GM23338 (cell line): ENCODE measurements at regions not wholly inside any gene's neighbourhood (a gene's known extent, or its start where the extent isn't known, plus 50 kb on each side); places are given as distances from the start of the nearest gene placed in this dataset.

Experiments
- ATAC-seq: fragments of 200-7000 bp; cut with Tn5 transposase; 3 replicates; pipeline ENCODE4 v1.9.1; 2020
- DNase-seq: peaks from one replicate; pipeline ENCODE4 v3.0.0-alpha.2; 2015; ENCODE audit warnings: low spot score
- H2AFZ ChIP-seq: fragments of 200-600 bp; sonication (generic); 2 replicates; pipeline ENCODE4 v1.8.0; 2016; ENCODE audit warnings: antibody characterized with exemption, mild to moderate bottlenecking, moderate library complexity
- H3F3A ChIP-seq: fragments of 200-600 bp; sonication (generic); replicated peaks from 2 replicates; pipeline ENCODE4 v1.8.0; 2017; ENCODE audit warnings: antibody characterized with exemption, mixed run types, low read depth
- H3K27ac ChIP-seq: fragments of 200-600 bp; sonication (generic); 2 replicates; pipeline ENCODE4 v1.6.1; 2016; ENCODE audit warnings: low read depth
- H3K27me3 ChIP-seq: fragments of 200-600 bp; sonication (generic); 2 replicates; pipeline ENCODE4 v1.8.0; 2016; ENCODE audit warnings: mild to moderate bottlenecking, mixed run types, moderate library complexity; ENCODE audit not compliant: insufficient read depth
- H3K36me3 ChIP-seq: fragments of 200-600 bp; sonication (generic); 2 replicates; pipeline ENCODE4 v1.8.0; 2016; ENCODE audit warnings: mild to moderate bottlenecking; ENCODE audit not compliant: insufficient read depth
- H3K4me1 ChIP-seq: fragments of 200-600 bp; sonication (generic); 2 replicates; pipeline ENCODE4 v1.8.0; 2016; ENCODE audit warnings: mild to moderate bottlenecking, moderate library complexity; ENCODE audit not compliant: insufficient read depth
- H3K4me2 ChIP-seq: fragments of 200-600 bp; sonication (generic); 2 replicates; pipeline ENCODE4 v1.7.1; 2017; ENCODE audit warnings: mixed run types
- H3K4me3 ChIP-seq: fragments of 200-600 bp; sonication (generic); 2 replicates; pipeline ENCODE4 v1.6.1; 2016; ENCODE audit warnings: mixed run types
- H3K79me2 ChIP-seq: fragments of 200-600 bp; sonication (generic); replicated peaks from 2 replicates; pipeline ENCODE4 v1.8.0; 2017; ENCODE audit warnings: mild to moderate bottlenecking; ENCODE audit not compliant: insufficient read depth
- H3K9me2 ChIP-seq: fragments of 200-600 bp; sonication (generic); 2 replicates; pipeline ENCODE4 v1.8.0; 2017; ENCODE audit not compliant: insufficient read depth
- H4K20me1 ChIP-seq: fragments of 200-600 bp; sonication (generic); replicated peaks from 2 replicates; pipeline ENCODE4 v1.8.0; 2017; ENCODE audit warnings: mild to moderate bottlenecking; ENCODE audit not compliant: insufficient read depth
- H3K27ac Mint-ChIP-seq: 2 replicates; pipeline ENCODE4 v1.8.0; 2020; ENCODE audit warnings: inconsistent platforms, mild to moderate bottlenecking, moderate library complexity, mixed read lengths
- H3K27me3 Mint-ChIP-seq: 3 replicates; pipeline ENCODE4 v1.8.0; 2022; ENCODE audit warnings: low read depth, mild to moderate bottlenecking, moderate library complexity, mixed read lengths, inconsistent platforms; ENCODE audit not compliant: insufficient read depth, poor library complexity
- H3K36me3 Mint-ChIP-seq: 3 replicates; pipeline ENCODE4 v1.8.0; 2021; ENCODE audit warnings: low read depth, mild to moderate bottlenecking, inconsistent platforms, moderate library complexity, mixed read lengths
- H3K4me1 Mint-ChIP-seq: 3 replicates; pipeline ENCODE4 v1.8.0; 2020; ENCODE audit warnings: mild to moderate bottlenecking, inconsistent platforms, mixed read lengths
- H3K4me3 Mint-ChIP-seq: 3 replicates; pipeline ENCODE4 v1.8.0; 2021; ENCODE audit warnings: moderate library complexity, mild to moderate bottlenecking, inconsistent platforms, mixed read lengths
- H3K9me3 Mint-ChIP-seq: 3 replicates; pipeline ENCODE4 v1.8.0; 2020; ENCODE audit warnings: moderate library complexity, mild to moderate bottlenecking, inconsistent platforms, mixed read lengths
- CREB1 ChIP-seq: fragments of 250-450 bp; sonication (Bioruptor Pico); IDR thresholded peaks from 2 replicates; pipeline ENCODE4 v1.5.0; 2020; ENCODE audit warnings: low read depth, mild to moderate bottlenecking, moderate library complexity
- CTCF ChIP-seq, 2 experiments: fragments of 200-600 bp in 1 of 2; sonication (generic) in 1 of 2; conservative IDR thresholded peaks; 2 replicates each; pipeline versions ENCODE4 v1.5.1 to v1.6.1; 2016 to 2017; ENCODE audit warnings: antibody characterized with exemption in 2 of 2, low read depth in 2 of 2, mild to moderate bottlenecking in 2 of 2, moderate library complexity in 1 of 2
- ETS1 ChIP-seq: IDR thresholded peaks from 2 replicates; pipeline ENCODE4 v1.6.1; 2016; ENCODE audit warnings: antibody characterized with exemption
- EZH2 ChIP-seq: fragments of 200-600 bp; sonication (generic); IDR thresholded peaks from one replicate; pipeline ENCODE4 v1.8.0; 2017; ENCODE audit warnings: antibody characterized with exemption, mild to moderate bottlenecking, low read depth; ENCODE audit not compliant: unreplicated experiment
- EZH2phosphoT487 ChIP-seq: fragments of 200-600 bp; sonication (generic); IDR thresholded peaks from one replicate; pipeline ENCODE4 v1.8.1; 2018; ENCODE audit warnings: antibody characterized with exemption; ENCODE audit not compliant: unreplicated experiment
- JUNB ChIP-seq: IDR thresholded peaks from one replicate; pipeline ENCODE4 v1.6.1; 2016; ENCODE audit warnings: antibody characterized with exemption; ENCODE audit not compliant: unreplicated experiment
- NANOG ChIP-seq: IDR thresholded peaks from 2 replicates; pipeline ENCODE4 v1.6.1; 2016; ENCODE audit warnings: antibody characterized with exemption, borderline replicate concordance
- POLR2AphosphoS5 ChIP-seq: IDR thresholded peaks from 2 replicates; pipeline ENCODE4 v1.6.1; 2016; ENCODE audit warnings: antibody characterized with exemption, low read depth
- REST ChIP-seq: IDR thresholded peaks from one replicate; pipeline ENCODE4 v1.6.1; 2018; ENCODE audit warnings: antibody characterized with exemption; ENCODE audit not compliant: unreplicated experiment
- STAT1 ChIP-seq: IDR thresholded peaks from one replicate; pipeline ENCODE4 v1.6.1; 2016; ENCODE audit warnings: antibody characterized with exemption; ENCODE audit not compliant: unreplicated experiment
- ZNF114 ChIP-seq: fragments of 250-450 bp; sonication (Bioruptor Pico); IDR thresholded peaks from 2 replicates; pipeline ENCODE4 v1.5.0; 2020; ENCODE audit warnings: mild to moderate bottlenecking, moderate library complexity
- ZNF331 ChIP-seq: fragments of 250-450 bp; sonication (Bioruptor Pico); IDR thresholded peaks from 2 replicates; pipeline ENCODE4 v1.5.0; 2020; ENCODE audit warnings: low read depth, mild to moderate bottlenecking, moderate library complexity
- ZNF462 ChIP-seq: fragments of 250-450 bp; sonication (Bioruptor Pico); IDR thresholded peaks from 2 replicates; pipeline ENCODE4 v1.5.0; 2020; ENCODE audit warnings: mild to moderate bottlenecking, moderate library complexity

GRCh38 chr21:38036016-38036415 is 119.8 kb upstream of the KCNJ6 start:
- no peaks in the 10 kb centered on the region for H3K36me3 Mint-ChIP-seq
- no peaks in the 10 kb centered on the region for H3K27me3 ChIP-seq
- H3K4me3 Mint-ChIP-seq: no peak overlapping the region
- peak; percentile 62 for ATAC-seq
- no peaks in the 10 kb centered on the region for H3K27me3 Mint-ChIP-seq
- no peaks in the 10 kb centered on the region for H3K79me2 ChIP-seq
- H3K27ac ChIP-seq: no peak overlapping the region
- no peaks in the 10 kb centered on the region for H3F3A ChIP-seq
- H3K9me2 ChIP-seq: no peaks in the 10 kb centered on the region
- H4K20me1 ChIP-seq: no peaks in the 10 kb centered on the region
- H3K4me1 ChIP-seq: no peaks in the 10 kb centered on the region
- H2AFZ ChIP-seq: no peak overlapping the region
- no peak overlapping the region for H3K4me2 ChIP-seq
- peak; percentile 22 for DNase-seq
- no peaks in the 10 kb centered on the region for H3K9me3 Mint-ChIP-seq
- H3K27ac Mint-ChIP-seq: no peak overlapping the region
- no peak for TF ChIP-seq JUNB
- no peak for TF ChIP-seq ETS1
- TF ChIP-seq CTCF (conservative IDR thresholded peaks at IDR 0.05; ENCODE audit: low read depth in 2 of 2): no peak
- no peak for TF ChIP-seq REST
- TF ChIP-seq NANOG: no peak
- TF ChIP-seq EZH2: no peak
- TF ChIP-seq CREB1 (CRISPR knock-in tag): no peak
- TF ChIP-seq ZNF114: no peak
- TF ChIP-seq ZNF331: no peak
- no peak for TF ChIP-seq STAT1
- TF ChIP-seq ZNF462 (CRISPR knock-in tag): no peak
- TF ChIP-seq POLR2AphosphoS5: no peak
- TF ChIP-seq EZH2phosphoT487: no peak
- no peaks in the 10 kb centered on the region for H3K36me3 ChIP-seq
- no peak overlapping the region for H3K4me3 ChIP-seq
- H3K4me1 Mint-ChIP-seq: peaks cover 3% of the 10 kb centered on the region; the same call in 2 of the 3 replicates
